PC-9 (cell line): ENCODE measurements at regions not wholly inside any gene's neighbourhood (a gene's known extent, or its start where the extent isn't known, plus 50 kb on each side); places are given as distances from the start of the nearest gene placed in this dataset.

Experiments used
- CTCF ChIP-seq: fragments of 200-600 bp; sonication (generic); conservative IDR thresholded peaks from 2 replicates; pipeline ENCODE4 v1.6.1; 2017; ENCODE audit warnings: mixed run types, antibody characterized with exemption, mild to moderate bottlenecking, moderate library complexity
- EZH2 ChIP-seq: fragments of 200-600 bp; sonication (generic); IDR thresholded peaks from 2 replicates; pipeline ENCODE4 v1.8.0; 2017; ENCODE audit warnings: antibody characterized with exemption, low read depth

GRCh38 chr7:46569133-46569465, 648.0 kb upstream of the IGFBP3 start:
- TF ChIP-seq CTCF = no peak
- TF ChIP-seq EZH2 = no peak
